RWPE2 (cell line): ENCODE measurements at regions not wholly inside any gene's neighbourhood (a gene's known extent, or its start where the extent isn't known, plus 50 kb on each side); places are given as distances from the start of the nearest gene placed in this dataset.

ENCODE experiments used
- ATAC-seq: fragments of 200-7000 bp; cut with Tn5 transposase; 3 replicates; pipeline ENCODE4 v1.9.1; 2021; ENCODE audit warnings: low read depth
- DNase-seq: peaks from one replicate; pipeline ENCODE4 v3.0.0-alpha.2; 2020; ENCODE audit warnings: low spot score
- H3K27ac ChIP-seq: fragments of 450-650 bp; 2 replicates; pipeline ENCODE4 v1.5.1; 2017; ENCODE audit warnings: mild to moderate bottlenecking; ENCODE audit not compliant: poor library complexity, severe bottlenecking
- H3K27me3 ChIP-seq: fragments of 250-450 bp; sonication (Bioruptor Pico); 2 replicates; pipeline ENCODE4 v1.5.1; 2021; ENCODE audit warnings: mild to moderate bottlenecking, moderate library complexity; ENCODE audit not compliant: insufficient read depth, poor library complexity, severe bottlenecking
- H3K36me3 ChIP-seq: fragments of 250-450 bp; sonication (Bioruptor Pico); 2 replicates; pipeline ENCODE4 v1.5.1; 2020; ENCODE audit warnings: low read depth, mild to moderate bottlenecking, moderate library complexity
- H3K4me1 ChIP-seq: fragments of 250-450 bp; sonication (Bioruptor Pico); 2 replicates; pipeline ENCODE4 v1.5.1; 2021; ENCODE audit warnings: mild to moderate bottlenecking, moderate library complexity; ENCODE audit not compliant: insufficient read depth, poor library complexity, severe bottlenecking
- H3K4me3 ChIP-seq: fragments of 250-450 bp; sonication (Bioruptor Pico); 2 replicates; pipeline ENCODE4 v1.5.1; 2021; ENCODE audit warnings: mild to moderate bottlenecking, moderate library complexity; ENCODE audit not compliant: severe bottlenecking
- H3K9me3 ChIP-seq: fragments of 250-450 bp; sonication (Bioruptor Pico); 2 replicates; pipeline ENCODE4 v1.5.1; 2021; ENCODE audit warnings: mild to moderate bottlenecking, moderate library complexity; ENCODE audit not compliant: severe bottlenecking
- TF ChIP-seq, protein P1 (sequence below): fragments of 450-650 bp; IDR thresholded peaks from one replicate; pipeline ENCODE4 v1.5.1; 2017; ENCODE audit warnings: mild to moderate bottlenecking, moderate library complexity; ENCODE audit not compliant: poor library complexity, severe bottlenecking

GRCh38 chr4:34861666-34862065, 1382.6 kb downstream of the ARAP2 start:
- H3K9me3 ChIP-seq, result no peaks in the 10 kb centered on the region
- no peaks in the 10 kb centered on the region for H3K36me3 ChIP-seq
- no peak overlapping the region for H3K27ac ChIP-seq
- no peak for DNase-seq
- no peak for ATAC-seq
- H3K4me1 ChIP-seq, result no peaks in the 10 kb centered on the region
- no peak overlapping the region for H3K4me3 ChIP-seq
- TF ChIP-seq, protein P1, sequence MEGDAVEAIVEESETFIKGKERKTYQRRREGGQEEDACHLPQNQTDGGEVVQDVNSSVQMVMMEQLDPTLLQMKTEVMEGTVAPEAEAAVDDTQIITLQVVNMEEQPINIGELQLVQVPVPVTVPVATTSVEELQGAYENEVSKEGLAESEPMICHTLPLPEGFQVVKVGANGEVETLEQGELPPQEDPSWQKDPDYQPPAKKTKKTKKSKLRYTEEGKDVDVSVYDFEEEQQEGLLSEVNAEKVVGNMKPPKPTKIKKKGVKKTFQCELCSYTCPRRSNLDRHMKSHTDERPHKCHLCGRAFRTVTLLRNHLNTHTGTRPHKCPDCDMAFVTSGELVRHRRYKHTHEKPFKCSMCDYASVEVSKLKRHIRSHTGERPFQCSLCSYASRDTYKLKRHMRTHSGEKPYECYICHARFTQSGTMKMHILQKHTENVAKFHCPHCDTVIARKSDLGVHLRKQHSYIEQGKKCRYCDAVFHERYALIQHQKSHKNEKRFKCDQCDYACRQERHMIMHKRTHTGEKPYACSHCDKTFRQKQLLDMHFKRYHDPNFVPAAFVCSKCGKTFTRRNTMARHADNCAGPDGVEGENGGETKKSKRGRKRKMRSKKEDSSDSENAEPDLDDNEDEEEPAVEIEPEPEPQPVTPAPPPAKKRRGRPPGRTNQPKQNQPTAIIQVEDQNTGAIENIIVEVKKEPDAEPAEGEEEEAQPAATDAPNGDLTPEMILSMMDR, result no peak
- H3K27me3 ChIP-seq, result no peaks in the 10 kb centered on the region

GRCh38 chr4:34878961-34879360, 1365.4 kb downstream of the ARAP2 start:
- 0 out of 3 replicates have a peak, but pooled peaks have one; percentile 27 for ATAC-seq

GRCh38 chr4:34880246-34880645, 1364.1 kb downstream of the ARAP2 start:
- no peaks in the 10 kb centered on the region for H3K36me3 ChIP-seq
- TF ChIP-seq, protein P1, result no peak
- DNase-seq (no peak), ATAC-seq (no peak)
- no peaks in the 10 kb centered on the region for H3K27me3 ChIP-seq
- no peak overlapping the region for H3K27ac ChIP-seq
- no peak overlapping the region for H3K4me3 ChIP-seq
- no peaks in the 10 kb centered on the region for H3K4me1 ChIP-seq
- no peaks in the 10 kb centered on the region for H3K9me3 ChIP-seq

More at GRCh38 chr4:34878961-34879360, 1365.4 kb downstream of the ARAP2 start:
- TF ChIP-seq, protein P1, result no peak
- H3K27me3 ChIP-seq, result no peaks in the 10 kb centered on the region
- H3K9me3 ChIP-seq, result no peaks in the 10 kb centered on the region
- H3K4me1 ChIP-seq, result no peaks in the 10 kb centered on the region
- no peak for DNase-seq
- H3K27ac ChIP-seq, result no peak overlapping the region
- H3K36me3 ChIP-seq, result no peaks in the 10 kb centered on the region
- no peak overlapping the region for H3K4me3 ChIP-seq

DNA sequence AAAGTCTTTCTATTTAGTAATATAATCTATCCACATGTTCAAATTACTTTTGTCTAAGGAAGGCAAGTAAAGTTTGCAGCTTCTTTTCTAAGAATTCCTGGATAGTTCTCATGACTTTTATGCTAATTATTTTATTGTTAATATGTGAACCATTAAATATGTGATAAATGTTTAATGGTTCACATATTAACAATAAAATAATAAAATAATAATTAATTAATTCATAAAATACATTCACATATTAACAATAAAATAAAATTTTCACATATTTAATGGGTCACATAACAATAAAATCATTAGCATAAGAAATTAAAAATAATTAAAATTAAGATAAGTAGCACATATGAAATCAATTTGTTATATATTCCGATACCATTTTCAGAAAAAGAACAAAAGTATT, 1352.4 kb downstream of the ARAP2 start:
- no peak overlapping the region for H3K27ac ChIP-seq
- no peaks in the 10 kb centered on the region for H3K4me1 ChIP-seq
- no peaks in the 10 kb centered on the region for H3K9me3 ChIP-seq
- DNase-seq (no peak), ATAC-seq (no peak)
- H3K27me3 ChIP-seq, result no peaks in the 10 kb centered on the region
- no peaks in the 10 kb centered on the region for H3K36me3 ChIP-seq
- TF ChIP-seq, protein P1, result no peak
- no peak overlapping the region for H3K4me3 ChIP-seq

GRCh38 chr4:34893382-34893781, 1350.9 kb downstream of the ARAP2 start:
- Histone ChIP-seq H3K27ac (no peak overlapping the region), H3K9me3 (no peaks in the 10 kb centered on the region), H3K36me3 (no peaks in the 10 kb centered on the region), H3K27me3 (no peaks in the 10 kb centered on the region), H3K4me1 (no peaks in the 10 kb centered on the region), H3K4me3 (no peak overlapping the region)
- ATAC-seq (no peak), DNase-seq (no peak)
- TF ChIP-seq, protein P1, result no peak
